Esophagus muscularis mucosa (tissue), 3 donors: ENCODE measurements at regions not wholly inside any gene's neighbourhood (a gene's known extent, or its start where the extent isn't known, plus 50 kb on each side); places are given as distances from the start of the nearest gene placed in this dataset.

Experiments
- POLR2A ChIP-seq: fragments of 450-650 bp; IDR thresholded peaks from one replicate; pipeline ENCODE4 v1.6.1; 2017; ENCODE audit warnings: antibody characterized with exemption, moderate library complexity, mild to moderate bottlenecking, low read depth
- POLR2AphosphoS5 ChIP-seq, 2 donors: sonication (generic); formaldehyde crosslinking; IDR thresholded peaks; one replicate each; pipeline ENCODE4 v1.6.1; 2017; ENCODE audit warnings: antibody characterized with exemption in 2 of 2
- TF ChIP-seq, protein P1 (sequence below), 3 experiments: fragments of 200-600 bp in 2 of 3; fragments of 450-650 bp in 1 of 3; sonication (generic) in 2 of 3; IDR thresholded peaks; one replicate each; pipeline ENCODE4 v1.5.1; 2017 to 2019; ENCODE audit warnings: antibody characterized with exemption in 3 of 3, mild to moderate bottlenecking in 2 of 3, moderate library complexity in 1 of 3

DNA sequence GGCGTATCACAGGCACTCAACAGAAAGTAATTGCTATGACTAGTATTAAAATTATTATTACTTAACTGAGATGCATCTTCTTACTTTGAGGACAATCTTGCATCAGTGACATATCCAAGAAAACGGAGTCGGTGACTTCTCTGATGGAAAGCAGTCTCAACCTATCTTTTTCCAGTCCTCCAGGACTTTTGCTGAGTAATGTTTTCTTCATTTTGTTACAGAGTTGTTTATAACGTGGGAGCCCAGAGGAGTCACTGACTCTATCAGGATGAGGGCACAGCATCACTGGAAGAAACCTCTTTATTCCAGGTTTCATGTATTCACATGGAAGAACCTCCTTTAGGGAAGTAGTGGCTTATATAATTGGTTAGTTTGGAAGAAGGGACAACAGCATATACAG is 51.5 kb upstream of the MELK start:
- TF ChIP-seq POLR2A = no peak
- TF ChIP-seq, protein P1, sequence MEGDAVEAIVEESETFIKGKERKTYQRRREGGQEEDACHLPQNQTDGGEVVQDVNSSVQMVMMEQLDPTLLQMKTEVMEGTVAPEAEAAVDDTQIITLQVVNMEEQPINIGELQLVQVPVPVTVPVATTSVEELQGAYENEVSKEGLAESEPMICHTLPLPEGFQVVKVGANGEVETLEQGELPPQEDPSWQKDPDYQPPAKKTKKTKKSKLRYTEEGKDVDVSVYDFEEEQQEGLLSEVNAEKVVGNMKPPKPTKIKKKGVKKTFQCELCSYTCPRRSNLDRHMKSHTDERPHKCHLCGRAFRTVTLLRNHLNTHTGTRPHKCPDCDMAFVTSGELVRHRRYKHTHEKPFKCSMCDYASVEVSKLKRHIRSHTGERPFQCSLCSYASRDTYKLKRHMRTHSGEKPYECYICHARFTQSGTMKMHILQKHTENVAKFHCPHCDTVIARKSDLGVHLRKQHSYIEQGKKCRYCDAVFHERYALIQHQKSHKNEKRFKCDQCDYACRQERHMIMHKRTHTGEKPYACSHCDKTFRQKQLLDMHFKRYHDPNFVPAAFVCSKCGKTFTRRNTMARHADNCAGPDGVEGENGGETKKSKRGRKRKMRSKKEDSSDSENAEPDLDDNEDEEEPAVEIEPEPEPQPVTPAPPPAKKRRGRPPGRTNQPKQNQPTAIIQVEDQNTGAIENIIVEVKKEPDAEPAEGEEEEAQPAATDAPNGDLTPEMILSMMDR (IDR thresholded peaks at IDR 0.05) = no peak
- TF ChIP-seq POLR2AphosphoS5 (IDR thresholded peaks at IDR 0.05) = no peak
